ENCODE measurements at regions not wholly inside any gene's neighbourhood (a gene's known extent, or its start where the extent isn't known, plus 50 kb on each side); places are given as distances from the start of the nearest gene placed in this dataset.

GRCh38 chr1:81392526-81393226 lies 408.1 kb upstream of the ADGRL2 start:
- DNase-seq = no peak

DNA sequence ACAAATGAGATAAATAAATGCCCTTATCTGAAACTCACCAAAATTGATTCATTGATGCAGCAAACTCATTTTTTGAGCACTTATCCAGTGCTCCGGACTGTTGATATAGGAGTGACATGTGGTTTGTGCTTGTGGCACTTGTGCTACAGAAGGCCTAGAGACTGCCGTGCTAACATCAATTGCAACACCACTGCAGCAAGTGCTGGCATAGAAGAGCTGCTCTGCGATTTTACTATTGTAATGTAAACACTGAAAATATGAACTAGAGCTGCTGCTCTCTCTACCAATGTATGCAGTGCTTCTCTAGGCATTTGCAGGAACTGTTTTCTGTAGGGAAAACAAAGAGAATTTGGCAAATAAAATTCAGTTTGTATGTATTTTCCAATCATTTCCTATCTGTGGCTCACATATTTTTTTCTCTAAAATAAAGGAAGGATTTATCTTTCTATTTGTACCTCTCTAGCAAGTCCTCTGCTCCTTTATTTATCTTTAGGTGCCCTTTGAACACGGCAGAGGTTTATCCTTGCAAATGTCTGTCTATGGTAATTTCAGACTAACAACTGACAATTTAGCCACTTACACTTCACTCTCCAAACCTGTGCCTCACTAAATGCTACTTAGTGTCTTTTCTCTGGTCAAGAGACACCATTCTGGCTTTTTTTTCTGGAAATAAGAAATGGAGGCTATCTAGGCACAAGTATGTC lies 409.5 kb upstream of the ADGRL2 start:
- peak; percentile 76 to 79 for DNase-seq

- DNase-seq = no peak
These were observed 412.3 kb upstream of the ADGRL2 start for GRCh38 chr1:81388435-81388834.

- DNase-seq = no peak
These were observed 413.3 kb upstream of the ADGRL2 start for GRCh38 chr1:81387446-81387845.

DNA sequence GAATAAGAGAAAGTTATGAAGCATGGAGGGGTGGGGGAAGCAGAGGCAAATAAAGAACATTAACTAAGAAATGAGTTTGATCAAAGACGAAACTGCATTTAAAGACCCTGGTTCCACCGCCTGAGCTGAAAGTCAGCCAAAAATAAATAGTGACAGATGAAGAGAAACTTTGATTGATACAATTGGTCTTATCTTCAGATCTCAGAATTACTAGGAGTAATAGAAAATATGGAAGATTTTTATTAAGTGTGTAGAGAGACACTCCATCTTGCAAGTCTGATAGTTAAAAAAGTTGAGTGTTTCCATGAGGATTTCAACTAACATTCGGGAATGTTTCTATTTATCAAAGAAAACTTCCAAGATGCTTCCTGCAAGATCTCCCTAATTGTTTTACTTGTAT lies 418.2 kb upstream of the ADGRL2 start:
- peak; percentile 82 for DNase-seq

DNA sequence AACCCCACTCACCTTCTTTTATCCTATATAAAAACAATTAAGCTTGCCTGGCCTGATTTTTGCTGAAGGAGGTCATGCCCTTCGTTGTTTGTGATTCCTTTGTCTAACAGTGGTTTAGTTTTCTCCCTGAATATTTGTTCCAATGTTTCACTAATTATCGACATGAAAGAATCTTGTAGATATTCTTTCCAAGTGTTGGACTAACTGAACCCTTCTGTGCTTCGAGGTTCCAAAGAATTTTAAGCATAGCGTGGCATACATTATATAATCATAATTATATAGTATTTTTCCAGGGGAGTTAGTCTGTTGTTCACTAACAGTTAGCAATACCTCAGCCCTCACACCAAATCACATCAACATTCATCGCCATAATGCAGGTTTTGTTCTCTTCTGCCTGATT lies 418.9 kb upstream of the ADGRL2 start:
- DNase-seq = peak in 1 of 2 donors; percentile 23

DNA sequence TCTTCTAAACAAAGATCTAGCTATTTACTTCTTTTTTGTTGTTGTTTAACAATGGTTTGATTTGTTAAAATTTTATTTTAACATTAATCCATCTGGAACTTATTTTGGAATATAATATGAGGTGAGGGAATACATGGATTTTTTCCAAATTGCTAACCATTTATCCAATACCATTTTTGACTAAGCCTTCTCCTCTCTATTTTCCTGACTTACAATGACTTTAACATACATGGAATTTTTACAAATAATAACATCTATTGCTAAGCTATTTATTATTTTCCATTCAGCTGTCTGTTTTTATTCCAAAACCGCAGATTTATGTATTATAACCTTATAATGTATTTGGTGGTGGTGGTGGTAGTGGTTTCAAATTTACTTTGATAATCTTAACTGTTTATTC lies 420.3 kb upstream of the ADGRL2 start:
- DNase-seq = no peak

DNA sequence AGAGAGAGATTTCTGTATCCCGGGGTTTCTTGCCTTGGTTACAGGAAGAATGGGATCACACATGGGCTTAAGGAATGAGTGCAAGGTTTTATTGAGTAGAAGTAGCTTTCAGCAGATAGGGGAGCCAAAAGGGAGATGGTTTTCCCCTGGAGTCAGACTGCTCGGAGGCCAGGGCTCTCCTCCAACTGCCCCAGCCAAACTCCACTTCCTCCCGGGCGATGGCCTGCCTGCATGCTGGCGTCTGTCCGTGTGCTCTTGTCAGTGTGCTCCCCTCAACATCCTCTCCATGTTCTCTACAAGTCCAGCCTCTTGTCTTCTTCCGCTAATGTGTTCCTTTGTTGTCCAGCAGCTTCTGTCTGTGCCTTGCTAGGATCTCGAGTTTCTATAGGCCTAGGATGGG lies 421.3 kb upstream of the ADGRL2 start:
- no peak for DNase-seq

- DNase-seq = no peak
These were observed 423.3 kb upstream of the ADGRL2 start for GRCh38 chr1:81377406-81377805.

DNA sequence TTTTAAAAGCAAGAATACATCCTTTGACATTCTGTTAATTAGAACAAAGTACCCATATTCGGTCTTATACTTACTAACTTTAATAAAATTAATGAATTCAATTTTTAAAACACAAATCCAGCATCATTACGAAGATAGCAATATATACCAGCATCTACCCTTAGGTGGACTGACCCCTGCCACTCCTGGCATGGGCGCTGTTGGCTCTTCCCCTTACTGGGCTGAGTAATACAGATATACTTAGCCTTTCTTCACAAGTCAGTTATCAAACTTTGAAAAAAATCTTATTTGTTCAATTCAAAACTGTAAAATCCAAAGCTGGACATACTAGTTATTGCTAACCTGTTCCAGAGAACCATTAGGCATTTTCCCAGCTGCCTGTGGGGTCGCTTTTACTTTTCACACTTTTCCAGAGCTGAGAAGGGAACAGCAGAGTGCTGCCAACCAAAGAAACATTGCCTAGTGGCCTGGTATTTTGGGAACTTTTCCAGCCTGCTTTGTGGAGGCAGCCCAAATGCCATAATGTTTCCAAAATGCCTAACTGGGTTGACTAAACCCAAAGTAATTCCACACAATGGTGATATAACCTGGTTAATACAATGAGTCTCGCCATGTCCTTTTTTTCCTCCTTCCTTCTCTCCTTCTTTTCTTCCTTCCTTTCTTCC lies 424.7 kb upstream of the ADGRL2 start:
- no peak for DNase-seq

- DNase-seq = no peak
These were observed 426.3 kb upstream of the ADGRL2 start for GRCh38 chr1:81374481-81374880.

GRCh38 chr1:81371864-81372263 lies 428.9 kb upstream of the ADGRL2 start:
- no peak for DNase-seq

GRCh38 chr1:81369833-81370232 lies 430.9 kb upstream of the ADGRL2 start:
- no peak for DNase-seq

GRCh38 chr1:81366173-81366572 lies 434.6 kb upstream of the ADGRL2 start:
- DNase-seq = no peak

- DNase-seq = no peak
These were observed 436.6 kb upstream of the ADGRL2 start for GRCh38 chr1:81364088-81364487.

DNA sequence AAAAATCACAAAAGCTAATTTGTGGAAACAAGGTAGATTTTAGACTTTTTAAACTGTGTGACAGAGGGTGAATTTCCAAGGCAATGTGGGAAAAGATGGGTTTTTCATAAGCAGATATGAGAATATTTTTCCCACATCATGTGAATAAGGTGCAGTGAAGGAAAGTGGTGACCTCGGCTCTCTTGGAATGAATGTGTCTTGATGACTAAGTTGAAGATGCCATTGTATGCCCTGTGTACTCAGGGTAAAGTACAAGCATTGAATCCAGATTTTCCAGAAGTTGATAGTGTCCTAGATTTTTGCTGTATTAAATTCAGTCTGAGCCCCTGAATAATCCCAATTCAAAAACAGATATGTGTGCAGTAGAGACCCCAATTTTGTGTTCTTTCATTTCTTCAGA lies 442.6 kb upstream of the ADGRL2 start:
- DNase-seq = no peak

- no peak for DNase-seq
These were observed 448.9 kb upstream of the ADGRL2 start for GRCh38 chr1:81351864-81352263.

GRCh38 chr1:81349194-81349965 lies 451.4 kb upstream of the ADGRL2 start:
- no peak for DNase-seq

DNA sequence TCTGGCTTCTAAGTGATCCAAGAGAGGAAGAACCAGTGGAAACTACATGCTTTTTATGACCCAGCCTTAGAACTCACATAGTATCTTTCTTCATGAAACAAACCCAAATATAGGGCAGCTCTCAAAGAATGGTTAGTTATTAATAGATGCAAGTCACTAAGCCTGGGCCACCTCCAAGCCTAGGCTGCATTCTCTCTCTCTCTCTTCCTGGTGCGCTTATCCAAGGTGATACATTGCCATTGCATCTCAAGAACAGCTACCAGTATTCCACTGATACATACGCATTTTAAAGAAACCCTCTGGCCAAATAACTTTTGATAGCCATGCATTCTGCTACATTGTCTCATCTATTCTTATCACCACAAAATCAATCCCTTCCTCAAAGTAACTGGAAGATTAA lies 455.6 kb upstream of the ADGRL2 start:
- no peak for DNase-seq

DNA sequence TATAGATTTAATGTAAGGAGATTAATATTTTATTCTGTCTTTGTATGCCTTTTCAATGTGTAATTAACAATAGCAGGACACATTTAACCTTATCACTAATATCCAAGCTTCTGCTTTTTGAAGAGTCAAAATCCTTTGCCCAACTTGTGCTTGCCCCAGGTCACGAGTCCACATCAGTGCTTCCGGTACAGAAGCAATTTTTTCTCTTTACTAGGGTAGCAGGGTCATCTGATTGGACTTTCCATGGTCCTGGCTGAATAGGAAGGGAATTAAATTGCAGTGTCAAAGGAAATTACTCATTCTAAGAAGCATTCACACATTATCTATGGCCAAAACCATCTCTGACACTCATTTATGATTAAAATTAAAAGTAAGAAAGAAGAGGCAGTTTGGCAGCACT lies 460.5 kb upstream of the ADGRL2 start:
- no peak for DNase-seq

- no peak for DNase-seq
These were observed 463.5 kb upstream of the ADGRL2 start for GRCh38 chr1:81337226-81337625.

DNA sequence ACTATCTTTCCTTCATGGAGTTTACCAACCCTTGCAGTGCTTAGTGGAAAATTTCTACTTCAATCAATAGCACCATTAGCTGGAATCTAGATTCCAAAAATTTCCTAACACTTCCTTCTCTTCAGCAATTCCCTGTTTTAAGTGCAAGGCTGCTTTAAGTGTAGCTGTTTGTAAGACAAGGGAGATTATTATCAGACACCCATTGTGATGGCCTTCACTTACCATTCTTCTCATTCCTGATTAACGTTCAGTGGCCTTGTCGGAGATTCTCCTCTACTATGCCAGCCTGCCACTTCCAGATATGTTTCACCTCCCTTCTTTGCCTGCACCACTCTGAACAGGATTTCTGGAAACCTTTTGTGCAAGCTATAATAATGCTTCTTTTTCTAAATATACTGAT lies 464.9 kb upstream of the ADGRL2 start:
- no peak for DNase-seq

Data from right lung (tissue), 2 donors.